HG02798 (cell line): ENCODE measurements at regions not wholly inside any gene's neighbourhood (a gene's known extent, or its start where the extent isn't known, plus 50 kb on each side); places are given as distances from the start of the nearest gene placed in this dataset.
"Not testable (repeated sequence)": the region's sequence is repeated elsewhere in the genome, so short reads cannot be mapped to it uniquely, and the experiment has no call there.

Source experiments
- ATAC-seq: cut with Tn5 transposase; IDR thresholded peaks from one replicate; pipeline ENCODE4 v1.9.1; 2021; ENCODE audit warnings: mild to moderate bottlenecking; ENCODE audit not compliant: unreplicated experiment, poor library complexity

GRCh38 chr14:43492359-43492758 lies 1014.7 kb downstream of the FSCB start:
- not testable (repeated sequence) for ATAC-seq

GRCh38 chr14:43483415-43483814 lies 1023.7 kb downstream of the FSCB start:
- ATAC-seq: no peak

- ATAC-seq: no peak
Measured at GRCh38 chr14:43481864-43482263, 1025.2 kb downstream of the FSCB start.

- no peak for ATAC-seq
Measured at GRCh38 chr14:43480976-43481375, 1026.1 kb downstream of the FSCB start.

- no peak for ATAC-seq
Measured at GRCh38 chr14:43479596-43480195, 1027.4 kb downstream of the FSCB start.

- ATAC-seq: no peak
Measured at GRCh38 chr14:43476822-43477221, 1030.3 kb downstream of the FSCB start.

- no peak for ATAC-seq
Measured at GRCh38 chr14:43475757-43476156, 1031.3 kb downstream of the FSCB start.

GRCh38 chr14:43471595-43471994 lies 1035.5 kb downstream of the FSCB start:
- ATAC-seq: no peak

GRCh38 chr14:43464968-43465367 lies 1042.1 kb downstream of the FSCB start:
- no peak for ATAC-seq

GRCh38 chr14:43449291-43449690 lies 1057.8 kb downstream of the FSCB start:
- no peak for ATAC-seq

- ATAC-seq: no peak
Measured at GRCh38 chr14:43438056-43438455, 1069.0 kb downstream of the FSCB start.

GRCh38 chr14:43418324-43418723 lies 1088.8 kb downstream of the FSCB start:
- ATAC-seq: no peak

GRCh38 chr14:43413084-43413483 lies 1094.0 kb downstream of the FSCB start:
- ATAC-seq: no peak

GRCh38 chr14:43411841-43412240 lies 1095.2 kb downstream of the FSCB start:
- no peak for ATAC-seq

GRCh38 chr14:43410631-43411030 lies 1096.5 kb downstream of the FSCB start:
- no peak for ATAC-seq

GRCh38 chr14:43408472-43408871 lies 1098.6 kb downstream of the FSCB start:
- no peak for ATAC-seq

- ATAC-seq: no peak
Measured at GRCh38 chr14:43407706-43408105, 1099.4 kb downstream of the FSCB start.

GRCh38 chr14:43406931-43407330 lies 1100.2 kb downstream of the FSCB start:
- ATAC-seq: no peak

- no peak for ATAC-seq
Measured at GRCh38 chr14:43399289-43399688, 1107.8 kb downstream of the FSCB start.

GRCh38 chr14:43370565-43370896 lies 1136.6 kb downstream of the FSCB start:
- not testable (repeated sequence) for ATAC-seq

GRCh38 chr14:43369710-43370564 lies 1137.1 kb downstream of the FSCB start:
- no peak for ATAC-seq

GRCh38 chr14:43362586-43362985 lies 1144.5 kb downstream of the FSCB start:
- no peak for ATAC-seq
